HG03025 (cell line): ENCODE measurements at regions not wholly inside any gene's neighbourhood (a gene's known extent, or its start where the extent isn't known, plus 50 kb on each side); places are given as distances from the start of the nearest gene placed in this dataset.
"Not testable (repeated sequence)": the region's sequence is repeated elsewhere in the genome, so short reads cannot be mapped to it uniquely, and the experiment has no call there.

ENCODE experiments used
- ATAC-seq: cut with Tn5 transposase; IDR thresholded peaks from one replicate; pipeline ENCODE4 v1.9.1; 2021; ENCODE audit warnings: mild to moderate bottlenecking, moderate library complexity; ENCODE audit not compliant: unreplicated experiment, low FRiP score

- no peak for ATAC-seq
These were observed 111.5 kb upstream of the CCN2 start for GRCh38 chr6:132062626-132063025.

GRCh38 chr6:132061381-132061780 is 110.2 kb upstream of the CCN2 start:
- ATAC-seq = no peak

- no peak for ATAC-seq
These were observed 109.4 kb upstream of the CCN2 start for GRCh38 chr6:132060591-132060990.

- no peak for ATAC-seq
These were observed 107.8 kb upstream of the CCN2 start for GRCh38 chr6:132058975-132059374.

- ATAC-seq = no peak
These were observed 103.4 kb upstream of the CCN2 start for GRCh38 chr6:132054525-132054924.

GRCh38 chr6:132053511-132053910 is 102.3 kb upstream of the CCN2 start:
- no peak for ATAC-seq

- ATAC-seq = no peak
These were observed 100.9 kb upstream of the CCN2 start for GRCh38 chr6:132052096-132052495.

GRCh38 chr6:132045877-132046276 is 94.7 kb upstream of the CCN2 start:
- no peak for ATAC-seq

GRCh38 chr6:132043148-132043547 is 92.0 kb upstream of the CCN2 start:
- ATAC-seq = no peak

GRCh38 chr6:132041706-132042105 is 90.5 kb upstream of the CCN2 start:
- no peak for ATAC-seq

GRCh38 chr6:132028029-132028428 is 76.9 kb upstream of the CCN2 start:
- no peak for ATAC-seq

- ATAC-seq = no peak
These were observed 74.3 kb upstream of the CCN2 start for GRCh38 chr6:132025468-132025867.

- ATAC-seq = no peak
These were observed 72.3 kb upstream of the CCN2 start for GRCh38 chr6:132023490-132023889.

GRCh38 chr6:132021552-132022375 is 70.6 kb upstream of the CCN2 start:
- no peak for ATAC-seq

- not testable (repeated sequence) for ATAC-seq
These were observed 69.7 kb upstream of the CCN2 start for GRCh38 chr6:132020918-132021317.

- no peak for ATAC-seq
These were observed 69.0 kb upstream of the CCN2 start for GRCh38 chr6:132020138-132020581.

- no peak for ATAC-seq
These were observed 68.4 kb upstream of the CCN2 start for GRCh38 chr6:132019586-132019985.

GRCh38 chr6:132017942-132018341 is 66.8 kb upstream of the CCN2 start:
- ATAC-seq = no peak

- ATAC-seq = no peak
These were observed 65.2 kb upstream of the CCN2 start for GRCh38 chr6:132016396-132016795.

GRCh38 chr6:132011582-132011981 is 60.4 kb upstream of the CCN2 start:
- ATAC-seq = no peak

- ATAC-seq = no peak
These were observed 58.0 kb upstream of the CCN2 start for GRCh38 chr6:132009175-132009574.

GRCh38 chr6:132007474-132008190 is 56.5 kb upstream of the CCN2 start:
- no peak for ATAC-seq
